ENCODE measurements at regions not wholly inside any gene's neighbourhood (a gene's known extent, or its start where the extent isn't known, plus 50 kb on each side); places are given as distances from the start of the nearest gene placed in this dataset.
"Not testable (repeated sequence)": the region's sequence is repeated elsewhere in the genome, so short reads cannot be mapped to it uniquely, and the experiment has no call there.

DNA sequence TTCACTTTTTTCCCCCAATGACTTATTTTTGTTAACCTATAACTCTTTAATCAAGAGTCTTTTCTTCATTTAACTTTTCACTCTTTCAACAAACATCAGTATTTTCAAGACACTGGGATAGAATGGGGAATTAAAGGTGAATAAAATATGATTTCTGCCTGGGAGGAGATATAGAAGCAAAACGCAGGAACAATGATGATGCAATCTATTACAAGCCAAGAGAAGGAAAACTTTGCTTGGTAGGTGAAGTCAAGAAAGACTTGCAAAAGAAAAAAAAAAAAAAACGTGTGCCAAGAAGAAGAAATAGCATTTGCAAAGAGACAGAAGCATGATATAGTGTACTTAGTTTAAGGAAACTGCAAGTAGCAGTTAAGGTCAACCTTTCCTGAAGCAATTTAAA lies 207.3 kb upstream of the KCNH7 start:
- Mint-ChIP-seq H3K9me3 (ENCODE audit: low read depth, unreplicated experiment) (no peaks in the 10 kb centered on the region), H3K27me3 (ENCODE audit: unreplicated experiment) (no peaks in the 10 kb centered on the region), H3K4me3 (ENCODE audit: low read depth, unreplicated experiment) (no peak overlapping the region), H3K36me3 (ENCODE audit: insufficient read depth, unreplicated experiment) (no peaks in the 10 kb centered on the region), H3K4me1 (ENCODE audit: low read depth, unreplicated experiment) (peaks cover 13% of the 10 kb centered on the region), H3K27ac (ENCODE audit: unreplicated experiment) (no peak overlapping the region)
- TF ChIP-seq, protein P1, sequence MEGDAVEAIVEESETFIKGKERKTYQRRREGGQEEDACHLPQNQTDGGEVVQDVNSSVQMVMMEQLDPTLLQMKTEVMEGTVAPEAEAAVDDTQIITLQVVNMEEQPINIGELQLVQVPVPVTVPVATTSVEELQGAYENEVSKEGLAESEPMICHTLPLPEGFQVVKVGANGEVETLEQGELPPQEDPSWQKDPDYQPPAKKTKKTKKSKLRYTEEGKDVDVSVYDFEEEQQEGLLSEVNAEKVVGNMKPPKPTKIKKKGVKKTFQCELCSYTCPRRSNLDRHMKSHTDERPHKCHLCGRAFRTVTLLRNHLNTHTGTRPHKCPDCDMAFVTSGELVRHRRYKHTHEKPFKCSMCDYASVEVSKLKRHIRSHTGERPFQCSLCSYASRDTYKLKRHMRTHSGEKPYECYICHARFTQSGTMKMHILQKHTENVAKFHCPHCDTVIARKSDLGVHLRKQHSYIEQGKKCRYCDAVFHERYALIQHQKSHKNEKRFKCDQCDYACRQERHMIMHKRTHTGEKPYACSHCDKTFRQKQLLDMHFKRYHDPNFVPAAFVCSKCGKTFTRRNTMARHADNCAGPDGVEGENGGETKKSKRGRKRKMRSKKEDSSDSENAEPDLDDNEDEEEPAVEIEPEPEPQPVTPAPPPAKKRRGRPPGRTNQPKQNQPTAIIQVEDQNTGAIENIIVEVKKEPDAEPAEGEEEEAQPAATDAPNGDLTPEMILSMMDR (IDR thresholded peaks at IDR 0.05; ENCODE audit: unreplicated experiment) = no peak
- intact Hi-C loops (cut with micrococcal nuclease; ENCODE audit: unreplicated experiment) = no loop called here
- CTCF ChIA-PET = no interaction called here
- BruUV-seq (replicated peaks) = no TSS peak
- DNase-seq = no peak

DNA sequence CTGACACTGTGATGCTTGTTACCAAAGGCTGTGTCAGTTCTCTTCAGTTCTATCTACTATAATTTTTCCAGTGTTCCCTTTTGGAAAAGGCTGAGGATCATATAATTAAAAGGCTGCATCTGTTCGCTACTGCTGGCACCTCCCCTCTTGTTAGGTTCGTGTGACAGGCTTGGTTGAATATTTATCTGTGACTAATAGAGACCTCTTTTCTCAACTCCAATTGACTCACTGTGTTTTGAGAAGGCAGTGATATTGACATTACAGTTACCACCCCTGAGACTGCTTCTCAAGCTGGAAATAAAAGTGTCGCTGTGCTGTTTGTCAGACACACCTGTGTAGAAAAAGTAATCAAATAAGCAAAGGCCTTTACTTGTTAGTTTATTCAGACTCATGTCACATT lies 205.5 kb upstream of the KCNH7 start:
- Mint-ChIP-seq H3K36me3 (ENCODE audit: insufficient read depth, unreplicated experiment) (no peaks in the 10 kb centered on the region), H3K27me3 (ENCODE audit: unreplicated experiment) (no peaks in the 10 kb centered on the region), H3K4me1 (ENCODE audit: low read depth, unreplicated experiment) (peaks cover 13% of the 10 kb centered on the region), H3K4me3 (ENCODE audit: low read depth, unreplicated experiment) (peak overlapping the region; percentile 11), H3K9me3 (ENCODE audit: low read depth, unreplicated experiment) (no peaks in the 10 kb centered on the region), H3K27ac (ENCODE audit: unreplicated experiment) (peak overlapping the region; percentile 8)
- intact Hi-C loops (cut with micrococcal nuclease; ENCODE audit: unreplicated experiment) = no loop called here
- no TSS peak for BruUV-seq (replicated peaks)
- CTCF ChIA-PET = no interaction called here
- TF ChIP-seq, protein P1 (IDR thresholded peaks at IDR 0.05; ENCODE audit: unreplicated experiment) = no peak
- peak; percentile 22 for DNase-seq

DNA sequence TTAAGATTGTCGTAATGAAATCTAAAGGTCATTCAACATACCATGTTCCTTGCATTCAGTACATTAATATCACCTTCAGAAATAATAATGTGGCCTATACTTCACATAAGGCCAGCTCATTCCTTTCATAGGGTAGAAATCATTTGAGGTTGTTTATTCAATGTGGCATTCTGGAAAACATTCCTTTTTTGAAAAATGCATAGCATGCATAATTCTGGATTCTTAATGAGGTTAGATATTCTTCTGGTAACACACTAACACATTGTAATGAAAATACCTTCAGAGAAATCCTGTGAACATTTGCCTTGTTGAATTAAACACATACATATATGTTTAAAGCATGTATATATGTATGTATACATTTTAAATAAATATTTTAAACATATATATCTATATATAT lies 204.6 kb upstream of the KCNH7 start:
- H3K4me3 Mint-ChIP-seq (ENCODE audit: low read depth, unreplicated experiment) = no peak overlapping the region
- no peaks in the 10 kb centered on the region for H3K9me3 Mint-ChIP-seq (ENCODE audit: low read depth, unreplicated experiment)
- no peak for DNase-seq
- TF ChIP-seq, protein P1 (IDR thresholded peaks at IDR 0.05; ENCODE audit: unreplicated experiment) = no peak
- no peaks in the 10 kb centered on the region for H3K36me3 Mint-ChIP-seq (ENCODE audit: insufficient read depth, unreplicated experiment)
- intact Hi-C loops (cut with micrococcal nuclease; ENCODE audit: unreplicated experiment) = no loop called here
- H3K27me3 Mint-ChIP-seq (ENCODE audit: unreplicated experiment) = no peaks in the 10 kb centered on the region
- CTCF ChIA-PET = no interaction called here
- peaks cover 13% of the 10 kb centered on the region for H3K4me1 Mint-ChIP-seq (ENCODE audit: low read depth, unreplicated experiment)
- H3K27ac Mint-ChIP-seq (ENCODE audit: unreplicated experiment) = no peak overlapping the region
- no TSS peak for BruUV-seq (replicated peaks)

DNA sequence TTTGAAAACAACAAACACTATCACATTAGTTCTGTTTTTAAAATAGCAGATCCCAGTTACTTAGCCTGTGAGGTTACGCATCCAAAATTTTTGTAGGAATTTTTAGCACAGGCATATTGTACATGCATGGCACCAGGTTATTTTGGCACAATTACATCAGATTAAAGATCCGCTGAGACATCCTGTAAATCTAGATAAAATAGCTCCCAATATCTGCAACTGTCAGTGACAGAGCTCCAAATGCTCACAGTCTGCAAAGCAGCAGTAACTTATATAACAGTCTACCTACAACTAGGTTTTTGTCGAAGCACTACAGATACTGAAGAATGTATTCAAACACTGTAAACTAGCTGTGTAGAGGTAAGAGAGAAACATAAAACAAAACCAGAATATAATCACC lies 200.7 kb upstream of the KCNH7 start:
- H3K27ac Mint-ChIP-seq (ENCODE audit: unreplicated experiment) = no peak overlapping the region
- no TSS peak for BruUV-seq (replicated peaks)
- H3K27me3 Mint-ChIP-seq (ENCODE audit: unreplicated experiment) = no peaks in the 10 kb centered on the region
- peaks cover 2% of the 10 kb centered on the region for H3K9me3 Mint-ChIP-seq (ENCODE audit: low read depth, unreplicated experiment)
- CTCF ChIA-PET = no interaction called here
- no peaks in the 10 kb centered on the region for H3K36me3 Mint-ChIP-seq (ENCODE audit: insufficient read depth, unreplicated experiment)
- TF ChIP-seq, protein P1 (IDR thresholded peaks at IDR 0.05; ENCODE audit: unreplicated experiment) = no peak
- peaks cover 4% of the 10 kb centered on the region for H3K4me1 Mint-ChIP-seq (ENCODE audit: low read depth, unreplicated experiment)
- intact Hi-C loops (cut with micrococcal nuclease; ENCODE audit: unreplicated experiment) = no loop called here
- H3K4me3 Mint-ChIP-seq (ENCODE audit: low read depth, unreplicated experiment) = no peak overlapping the region
- no peak for DNase-seq

DNA sequence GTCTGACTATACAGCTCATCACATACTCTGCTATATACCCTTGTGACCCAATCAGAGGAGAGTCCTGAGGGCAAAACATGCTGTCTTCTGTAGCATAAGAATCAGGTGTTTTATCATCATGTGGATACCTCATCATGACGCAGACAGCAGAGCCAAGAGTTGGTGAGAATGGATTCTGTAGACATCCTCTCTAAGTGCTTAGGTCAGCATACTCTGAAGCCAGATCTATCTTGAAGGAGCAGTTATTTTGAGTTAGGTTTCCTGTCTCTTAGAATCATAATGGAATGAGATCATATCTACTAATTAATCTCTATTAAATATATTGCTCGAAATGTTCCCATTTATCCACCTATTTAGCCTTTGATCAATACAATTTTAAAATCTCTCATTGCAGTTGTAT lies 190.2 kb upstream of the KCNH7 start:
- H3K4me1 Mint-ChIP-seq (ENCODE audit: low read depth, unreplicated experiment) = peaks cover 8% of the 10 kb centered on the region
- H3K27ac Mint-ChIP-seq (ENCODE audit: unreplicated experiment) = no peak overlapping the region
- no peaks in the 10 kb centered on the region for H3K9me3 Mint-ChIP-seq (ENCODE audit: low read depth, unreplicated experiment)
- no peak for DNase-seq
- TF ChIP-seq, protein P1 (IDR thresholded peaks at IDR 0.05; ENCODE audit: unreplicated experiment) = no peak
- H3K36me3 Mint-ChIP-seq (ENCODE audit: insufficient read depth, unreplicated experiment) = no peaks in the 10 kb centered on the region
- intact Hi-C loops (cut with micrococcal nuclease; ENCODE audit: unreplicated experiment) = no loop called here
- CTCF ChIA-PET = no interaction called here
- no peak overlapping the region for H3K4me3 Mint-ChIP-seq (ENCODE audit: low read depth, unreplicated experiment)
- no TSS peak for BruUV-seq (replicated peaks)
- H3K27me3 Mint-ChIP-seq (ENCODE audit: unreplicated experiment) = no peaks in the 10 kb centered on the region

DNA sequence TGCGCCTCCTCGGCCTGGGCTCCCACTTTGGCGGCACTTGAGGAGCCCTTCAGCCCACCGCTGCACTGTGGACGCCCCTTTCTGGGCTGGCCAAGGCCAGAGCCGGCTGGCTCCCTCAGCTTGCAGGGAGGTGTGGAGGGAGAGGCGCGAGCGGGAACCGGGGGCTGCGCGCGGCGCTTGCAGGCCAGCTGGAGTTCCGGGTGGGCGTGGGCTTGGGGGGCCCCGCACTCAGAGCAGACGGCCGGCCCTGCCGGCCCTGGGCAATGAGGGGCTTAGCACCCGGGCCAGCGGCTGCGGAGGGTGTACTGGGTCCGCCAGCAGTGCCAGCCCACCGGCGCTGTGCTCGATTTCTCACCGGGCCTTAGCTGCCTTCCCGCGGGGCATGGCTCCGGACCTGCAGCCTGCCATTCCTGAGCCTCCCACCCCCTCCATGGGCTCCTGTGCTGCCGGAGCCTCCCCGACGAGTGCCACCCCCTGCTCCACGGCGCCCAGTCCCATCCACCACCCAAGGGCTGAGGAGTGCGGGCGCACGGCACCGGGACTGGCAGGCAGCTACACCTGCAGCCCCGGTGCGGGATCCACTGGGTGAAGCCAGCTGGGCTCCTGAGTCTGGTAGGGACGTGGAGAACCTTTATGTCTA lies 187.7 kb upstream of the KCNH7 start:
- intact Hi-C loops (cut with micrococcal nuclease; ENCODE audit: unreplicated experiment); H3K27me3 Mint-ChIP-seq (ENCODE audit: unreplicated experiment); H3K4me1 Mint-ChIP-seq (ENCODE audit: low read depth, unreplicated experiment); DNase-seq; H3K9me3 Mint-ChIP-seq (ENCODE audit: low read depth, unreplicated experiment); H3K4me3 Mint-ChIP-seq (ENCODE audit: low read depth, unreplicated experiment); BruUV-seq (replicated peaks); H3K27ac Mint-ChIP-seq (ENCODE audit: unreplicated experiment); H3K36me3 Mint-ChIP-seq (ENCODE audit: insufficient read depth, unreplicated experiment): not testable (repeated sequence)
- CTCF ChIA-PET = interaction anchor here (0.6 kb wide), 1 partner anchor 114 kb away, joined by 3 read pairs; no protein-coding TSS in a partner anchor

Data from Calu3 (cell line).